HG02678 (cell line): ENCODE measurements at regions not wholly inside any gene's neighbourhood (a gene's known extent, or its start where the extent isn't known, plus 50 kb on each side); places are given as distances from the start of the nearest gene placed in this dataset.

ENCODE experiments used
- ATAC-seq: cut with Tn5 transposase; IDR thresholded peaks from one replicate; pipeline ENCODE4 v1.9.1; 2021; ENCODE audit warnings: mild to moderate bottlenecking, moderate library complexity; ENCODE audit not compliant: unreplicated experiment

DNA sequence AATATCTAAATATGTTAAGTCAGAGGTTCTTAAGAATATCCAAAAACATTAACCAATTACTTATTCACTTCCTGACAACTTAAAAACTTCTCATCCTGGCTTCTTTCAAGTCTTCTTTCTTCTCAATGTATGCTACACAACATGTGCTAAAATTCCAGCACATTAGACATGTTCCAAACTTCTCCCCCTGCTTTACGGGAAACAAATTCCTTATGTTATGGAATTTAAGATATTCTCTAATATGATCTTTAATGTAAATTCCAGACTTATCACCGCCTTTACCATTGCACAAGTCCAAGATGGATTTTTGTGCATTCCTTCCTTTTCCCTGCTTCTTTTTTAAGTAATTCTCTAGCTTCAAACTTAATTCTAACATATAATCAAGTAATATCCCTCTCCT is 964.5 kb upstream of the CHORDC1 start:
- ATAC-seq: no peak

DNA sequence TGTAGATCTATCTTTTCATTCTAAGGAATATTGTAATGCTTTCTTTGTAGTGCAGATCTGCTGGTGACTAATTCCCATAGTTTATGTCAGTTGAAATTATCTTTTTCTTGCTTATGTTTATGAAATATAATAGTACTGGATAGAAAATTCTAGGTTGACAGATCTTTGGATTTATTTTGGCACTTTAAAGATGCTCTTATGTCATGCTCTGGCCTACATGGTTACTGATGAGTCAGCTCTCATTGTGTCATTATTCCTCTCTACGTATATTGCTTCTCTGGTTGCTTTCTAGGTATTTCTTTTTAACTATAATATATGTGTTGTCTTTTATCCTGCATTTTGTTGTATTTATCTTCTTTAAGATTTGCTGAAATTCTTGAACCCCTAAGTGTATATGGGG is 955.5 kb upstream of the CHORDC1 start:
- no peak for ATAC-seq

DNA sequence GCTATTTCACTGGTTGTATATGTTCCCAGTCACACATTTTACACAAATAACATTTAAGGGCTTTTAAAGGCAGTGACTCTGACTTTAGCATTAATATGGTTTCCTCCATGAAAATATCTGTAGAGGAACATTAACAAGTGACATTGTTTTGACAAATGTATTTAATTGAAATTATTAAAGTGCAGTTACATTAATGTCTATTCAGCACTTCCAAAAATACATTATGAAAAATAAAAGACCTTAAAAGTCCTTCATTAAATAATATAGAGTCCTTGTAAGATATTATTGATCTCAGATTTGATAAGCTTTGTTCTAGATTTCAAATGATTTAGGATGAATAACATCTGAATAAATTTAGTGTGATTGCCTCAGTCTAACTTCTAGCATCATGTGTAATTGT is 951.9 kb upstream of the CHORDC1 start:
- ATAC-seq: no peak

GRCh38 chr11:91174193-91174592 is 951.3 kb upstream of the CHORDC1 start:
- ATAC-seq: no peak

DNA sequence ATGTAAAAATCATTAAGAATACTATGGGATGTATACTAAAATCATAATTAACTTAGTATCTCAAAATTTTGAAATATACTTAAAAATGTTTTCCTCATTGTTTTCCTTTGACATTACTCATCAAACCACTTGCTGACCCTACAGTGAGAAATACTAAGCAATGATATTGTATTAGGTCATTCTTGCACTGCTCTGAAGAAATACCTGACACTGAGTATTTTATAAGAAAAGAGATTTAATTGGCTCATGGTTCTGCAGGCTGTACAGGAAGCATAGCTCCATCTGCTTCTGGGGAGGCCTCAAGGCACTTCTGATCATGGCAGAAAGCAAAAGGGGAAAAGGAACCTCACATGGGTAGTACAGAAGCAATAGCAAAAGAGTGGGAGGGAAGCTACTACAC is 950.9 kb upstream of the CHORDC1 start:
- no peak for ATAC-seq

DNA sequence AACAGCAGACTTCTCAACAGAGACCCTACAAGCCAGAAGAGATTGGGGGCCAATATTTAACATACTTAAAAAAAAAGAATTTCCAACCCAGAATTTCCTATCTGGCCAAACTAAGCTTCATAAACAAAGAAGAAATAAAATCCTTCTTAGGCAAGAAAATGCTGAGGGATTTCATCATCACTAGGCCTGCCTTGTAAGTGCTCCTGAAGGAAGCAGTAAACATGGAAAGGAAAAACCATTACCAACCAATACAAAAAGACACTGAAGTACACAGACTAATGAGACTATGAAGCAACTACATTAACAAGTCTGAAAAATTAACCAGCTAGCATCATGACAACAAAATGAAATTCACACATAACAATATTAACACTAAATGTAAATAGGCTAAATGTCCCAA is 947.9 kb upstream of the CHORDC1 start:
- no peak for ATAC-seq

DNA sequence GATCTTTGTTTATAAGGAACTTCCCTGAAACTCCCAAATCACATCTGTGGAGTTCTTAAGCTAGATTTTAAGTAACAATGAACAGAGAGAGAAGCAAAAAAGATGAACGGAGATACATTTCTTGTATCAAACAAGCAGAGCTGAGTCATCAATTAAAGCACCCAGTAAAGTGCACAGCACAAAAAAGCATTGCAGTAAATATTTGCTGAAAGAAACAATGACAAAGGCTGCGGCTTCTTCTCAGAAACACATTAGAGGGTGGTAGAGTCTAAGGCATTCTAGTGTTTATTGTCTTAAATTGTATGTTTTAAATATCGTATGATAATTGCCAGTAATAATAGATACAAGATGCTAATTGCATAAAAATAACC is 941.6 kb upstream of the CHORDC1 start:
- no peak for ATAC-seq

DNA sequence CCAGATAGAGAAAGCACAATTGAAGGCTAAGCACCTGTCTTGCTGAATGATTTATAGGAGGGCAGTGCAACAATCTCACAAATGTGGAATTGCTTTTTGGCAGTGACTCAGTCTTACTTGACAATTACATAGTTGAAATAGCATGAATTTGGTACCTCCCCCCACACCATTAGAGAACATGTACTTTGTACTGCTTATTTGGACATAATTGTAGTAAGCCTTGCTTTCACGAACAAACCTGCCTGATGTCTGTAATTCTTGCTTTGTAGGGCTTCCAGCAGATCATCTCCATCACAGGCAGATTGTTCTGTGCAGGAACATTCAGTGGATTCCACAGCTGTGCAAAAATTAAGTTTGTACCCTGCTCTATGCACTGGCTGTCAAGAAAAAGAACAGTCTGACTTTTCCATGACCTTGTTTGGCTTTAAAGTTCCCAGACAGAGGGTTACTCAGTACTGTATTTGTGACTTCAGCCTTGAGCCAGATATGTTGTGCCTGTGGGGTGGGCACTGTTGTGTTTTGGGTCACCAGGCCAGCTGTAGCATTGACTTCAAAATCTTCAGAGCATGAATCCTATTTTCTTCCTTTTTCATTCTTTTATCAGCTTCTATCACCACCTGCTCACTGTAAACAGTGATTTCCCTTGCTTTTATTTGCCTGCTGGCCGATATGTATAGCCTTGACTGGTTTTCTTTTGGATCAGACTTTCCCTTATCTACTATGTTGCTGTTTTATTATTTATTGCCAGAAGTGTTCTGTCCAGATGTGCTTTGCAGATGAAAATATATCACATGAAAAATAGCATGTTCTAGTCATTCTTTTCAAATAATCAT is 941.0 kb upstream of the CHORDC1 start:
- ATAC-seq: no peak

GRCh38 chr11:91160661-91161060 is 937.8 kb upstream of the CHORDC1 start:
- no peak for ATAC-seq

- ATAC-seq: no peak
These were observed 936.2 kb upstream of the CHORDC1 start for GRCh38 chr11:91158891-91159537.

DNA sequence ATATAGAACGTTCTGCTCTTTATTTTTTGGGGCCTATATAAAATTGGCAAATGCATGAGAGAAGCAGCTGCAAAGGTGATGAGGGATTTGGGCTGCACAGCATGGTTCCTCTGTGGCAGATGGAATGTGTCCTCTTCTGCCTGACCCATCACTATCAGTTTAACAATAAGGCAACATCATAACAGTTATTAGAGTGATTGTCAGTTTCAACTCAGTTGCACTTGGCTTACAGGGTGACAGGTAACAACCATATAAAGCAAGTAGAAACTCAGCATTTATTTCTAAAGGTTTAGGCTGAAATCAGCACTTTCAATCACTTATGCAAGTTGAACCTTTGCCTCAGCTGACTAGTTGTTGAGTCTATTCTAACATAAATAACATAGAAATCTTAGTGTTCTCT is 935.4 kb upstream of the CHORDC1 start:
- no peak for ATAC-seq

DNA sequence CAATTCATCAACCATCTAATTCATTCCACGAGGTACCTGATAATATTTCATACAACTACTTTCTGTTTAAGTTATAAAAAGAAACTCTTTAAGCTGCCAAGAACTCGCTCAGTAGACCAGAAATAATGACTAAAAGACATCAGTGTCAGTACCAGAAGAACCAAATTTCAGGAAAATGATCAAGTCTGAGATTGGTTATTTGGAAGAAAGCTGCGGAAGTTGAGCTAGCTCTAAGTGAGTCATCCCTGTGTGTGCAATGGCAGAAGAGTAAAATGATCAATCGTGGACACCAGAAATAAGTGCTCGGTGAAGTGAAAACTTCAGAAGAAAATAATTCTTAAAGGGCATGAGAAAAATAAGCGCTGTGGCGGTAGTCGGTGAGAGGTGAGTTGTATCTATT is 933.2 kb upstream of the CHORDC1 start:
- no peak for ATAC-seq

- ATAC-seq: no peak
These were observed 925.0 kb upstream of the CHORDC1 start for GRCh38 chr11:91147885-91148284.

DNA sequence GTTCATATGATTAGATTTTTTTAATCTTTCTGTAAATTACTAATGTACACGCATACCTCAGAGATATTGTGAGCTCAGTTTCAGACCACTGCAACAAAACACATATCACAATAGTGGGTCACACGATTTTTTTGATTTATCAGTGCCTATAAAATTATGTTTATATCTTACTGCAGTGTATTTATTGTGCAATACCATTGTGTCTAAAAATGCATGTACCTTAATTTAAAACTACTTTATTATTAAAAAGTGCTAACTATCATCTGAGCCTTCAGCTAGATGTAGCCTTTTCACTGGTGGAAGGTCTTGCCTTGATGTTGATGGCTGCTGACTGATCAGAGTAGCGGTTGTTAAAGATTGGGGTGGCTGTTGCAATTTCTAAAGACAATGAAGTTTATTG is 918.8 kb upstream of the CHORDC1 start:
- no peak for ATAC-seq

DNA sequence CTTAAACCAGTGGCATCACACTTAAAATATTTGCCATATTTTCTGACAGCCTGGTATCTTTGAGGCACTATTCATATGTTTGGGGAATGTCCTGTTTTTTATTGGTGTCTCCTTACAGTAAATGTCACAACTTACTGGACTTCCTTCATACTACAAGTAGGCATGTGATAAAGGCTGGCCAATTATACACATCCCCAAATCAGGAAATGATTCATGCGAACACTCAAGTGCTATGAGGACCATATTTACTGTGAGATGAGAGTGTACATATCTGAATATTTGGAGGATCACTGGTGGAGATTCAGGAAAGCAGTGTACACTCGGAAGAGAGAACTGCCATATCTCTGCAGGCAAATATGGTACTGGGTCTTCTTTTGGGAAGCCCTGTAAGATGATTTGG is 913.8 kb upstream of the CHORDC1 start:
- no peak for ATAC-seq

DNA sequence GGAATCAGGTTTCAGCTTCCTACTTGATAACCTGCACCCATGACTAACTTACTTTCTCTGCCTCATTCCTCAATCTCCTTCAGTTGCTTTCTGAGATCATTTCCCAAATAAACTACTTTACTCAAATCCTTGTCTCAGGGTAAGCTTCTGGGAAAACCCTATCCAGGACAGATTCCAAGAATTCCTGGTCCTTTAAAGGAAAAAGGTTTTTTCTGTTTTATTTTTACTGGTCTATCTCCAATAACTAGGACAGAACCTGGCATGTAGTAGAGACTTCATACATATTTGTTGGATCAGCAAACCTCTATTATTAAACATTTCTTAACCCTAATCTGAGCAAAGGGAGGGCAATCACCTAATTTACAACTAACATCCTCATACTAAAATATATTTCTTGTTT is 910.5 kb upstream of the CHORDC1 start:
- no peak for ATAC-seq

- no peak for ATAC-seq
These were observed 906.7 kb upstream of the CHORDC1 start for GRCh38 chr11:91129596-91129995.

DNA sequence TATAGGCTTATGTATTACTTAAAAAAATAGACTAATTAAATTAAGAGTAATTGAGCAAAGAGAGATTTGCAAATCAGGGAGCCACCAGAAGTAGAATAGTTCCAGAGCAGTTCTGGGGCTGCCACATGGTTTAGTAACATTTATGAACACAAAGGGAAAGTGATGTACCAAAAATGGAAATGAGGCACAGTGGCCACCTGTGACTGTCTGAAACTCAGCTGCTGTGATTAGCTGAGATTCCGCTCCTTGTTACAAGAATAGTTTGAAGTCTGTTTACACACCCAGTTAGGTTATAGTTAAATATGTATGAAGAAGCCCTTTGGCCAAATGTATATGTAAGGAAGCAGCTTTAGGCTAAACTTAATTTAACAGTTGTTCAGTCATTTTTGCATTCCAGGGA is 901.5 kb upstream of the CHORDC1 start:
- no peak for ATAC-seq

DNA sequence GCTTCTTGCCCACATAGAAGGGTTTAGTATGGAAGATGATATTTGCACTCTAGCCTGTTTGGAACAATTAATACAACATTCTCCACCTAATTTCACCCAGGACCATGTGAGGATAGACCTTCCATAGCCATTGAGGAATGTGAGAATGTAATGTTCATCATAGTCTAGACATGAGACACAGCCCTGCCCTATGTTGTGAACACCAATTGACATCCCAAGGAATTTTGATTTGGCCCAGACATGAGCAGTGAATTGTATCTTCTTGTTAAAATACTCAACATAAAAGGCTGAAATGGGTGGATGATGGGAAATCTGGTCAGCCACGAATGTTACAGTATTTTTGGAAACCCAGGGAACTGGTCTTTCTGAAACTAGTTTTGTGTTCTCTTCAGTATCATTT is 892.3 kb upstream of the CHORDC1 start:
- no peak for ATAC-seq

GRCh38 chr11:91104237-91104636 is 881.4 kb upstream of the CHORDC1 start:
- no peak for ATAC-seq

DNA sequence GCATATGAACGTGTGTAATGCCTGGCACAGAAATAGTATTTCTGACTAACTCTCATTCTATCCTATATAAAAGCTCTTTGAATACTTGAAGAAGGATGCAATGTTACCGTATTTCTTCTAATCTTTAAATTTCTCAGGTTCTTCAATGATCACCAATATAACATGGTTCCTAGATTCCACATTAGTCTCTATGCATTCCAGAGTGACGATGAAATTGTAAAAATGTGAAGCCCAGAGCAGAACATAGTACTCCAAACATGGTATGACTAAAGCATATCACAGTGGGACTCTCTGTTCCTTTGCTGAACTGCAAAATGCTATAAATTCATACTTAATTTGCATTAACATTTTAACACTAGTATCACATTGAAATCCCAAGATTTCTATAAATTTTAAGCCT is 877.6 kb upstream of the CHORDC1 start:
- ATAC-seq: no peak

DNA sequence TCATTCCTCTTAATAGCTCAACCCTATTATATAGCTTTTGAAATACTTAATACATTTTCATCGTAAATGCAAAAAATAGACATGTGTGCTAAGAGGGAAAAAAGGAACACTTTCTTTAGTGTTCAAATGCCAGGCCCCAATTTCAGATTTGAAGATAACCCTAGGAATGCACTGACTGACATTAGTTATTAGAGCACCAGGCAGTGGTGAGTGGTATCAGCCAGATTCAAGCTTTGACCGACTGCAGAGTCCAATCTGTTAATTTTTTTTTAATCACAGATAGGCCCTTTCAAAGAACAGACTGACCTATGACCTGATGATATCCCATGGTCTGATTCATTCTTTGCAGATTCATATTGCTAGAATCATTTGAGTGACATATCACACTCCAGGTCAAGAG is 874.2 kb upstream of the CHORDC1 start:
- ATAC-seq: no peak

- no peak for ATAC-seq
These were observed 870.3 kb upstream of the CHORDC1 start for GRCh38 chr11:91093141-91093540.
